Liver (tissue), 8 donors: ENCODE measurements at regions not wholly inside any gene's neighbourhood (a gene's known extent, or its start where the extent isn't known, plus 50 kb on each side); places are given as distances from the start of the nearest gene placed in this dataset.

ENCODE experiments used
- DNase-seq: peaks from one replicate; pipeline ENCODE4 v3.0.0-alpha.2; 2017; ENCODE audit warnings: low spot score
- H3K27ac ChIP-seq, 2 donors: one replicate each; pipeline ENCODE4 v1.7.0; 2013; ENCODE audit warnings: inconsistent platforms in 2 of 2, low read length in 2 of 2, control low read depth in 1 of 2, low read depth in 1 of 2, mild to moderate bottlenecking in 1 of 2
- H3K27me3 ChIP-seq, 4 donors: one replicate each; pipeline versions ENCODE4 v1.6.1 to v1.7.0; 2013; ENCODE audit warnings: low read length in 3 of 4, inconsistent platforms in 1 of 4, mild to moderate bottlenecking in 1 of 4, moderate library complexity in 1 of 4; ENCODE audit not compliant: control insufficient read depth in 4 of 4, insufficient read depth in 4 of 4
- H3K36me3 ChIP-seq, 4 donors: one replicate each; pipeline versions ENCODE4 v1.6.1 to v1.7.0; 2013; ENCODE audit warnings: low read length in 3 of 4, mild to moderate bottlenecking in 3 of 4, low read depth in 1 of 4, moderate library complexity in 1 of 4; ENCODE audit not compliant: control insufficient read depth in 4 of 4, insufficient read depth in 3 of 4
- H3K4me1 ChIP-seq, 4 donors: one replicate each; pipeline versions ENCODE4 v1.6.1 to v1.7.0; 2013; ENCODE audit warnings: low read length in 3 of 4, mild to moderate bottlenecking in 3 of 4, moderate library complexity in 1 of 4; ENCODE audit not compliant: control insufficient read depth in 4 of 4, insufficient read depth in 4 of 4
- H3K4me3 ChIP-seq, 3 donors: one replicate each; pipeline versions ENCODE4 v1.6.1 to v1.7.0; 2013; ENCODE audit warnings: low read length in 3 of 3, control low read depth in 1 of 3, low read depth in 1 of 3, mild to moderate bottlenecking in 1 of 3
- H3K9ac ChIP-seq, 2 donors: one replicate each; pipeline ENCODE4 v1.7.0; 2013; ENCODE audit warnings: low read length in 2 of 2, mild to moderate bottlenecking in 2 of 2, moderate library complexity in 2 of 2, control low read depth in 1 of 2, low read depth in 1 of 2
- H3K9me3 ChIP-seq, 4 donors: one replicate each; pipeline versions ENCODE4 v1.6.1 to v1.7.0; 2013; ENCODE audit warnings: low read length in 3 of 4; ENCODE audit not compliant: control insufficient read depth in 4 of 4
- EGR1 ChIP-seq, 2 donors: IDR thresholded peaks; 2 replicates each; pipeline ENCODE4 v1.6.1; 2016 to 2018; ENCODE audit warnings: antibody characterized with exemption in 2 of 2, low read depth in 2 of 2
- FOXA1 ChIP-seq: IDR thresholded peaks from 2 replicates; pipeline ENCODE4 v1.6.1; 2016; ENCODE audit warnings: antibody characterized with exemption
- FOXA2 ChIP-seq: IDR thresholded peaks from 2 replicates; pipeline ENCODE4 v1.6.1; 2016; ENCODE audit warnings: antibody characterized with exemption
- GABPA ChIP-seq, 2 donors: IDR thresholded peaks in 1 of 2; conservative IDR thresholded peaks in 1 of 2; 2 replicates each; pipeline ENCODE4 v1.6.1; 2016; ENCODE audit warnings: antibody characterized with exemption in 2 of 2, mild to moderate bottlenecking in 1 of 2, moderate library complexity in 1 of 2
- HNF4A ChIP-seq, 2 donors: conservative IDR thresholded peaks; 2 replicates each; pipeline ENCODE4 v1.6.1; 2016; ENCODE audit warnings: antibody characterized with exemption in 2 of 2, mild to moderate bottlenecking in 2 of 2
- HNF4G ChIP-seq: IDR thresholded peaks from 2 replicates; pipeline ENCODE4 v1.6.1; 2016; ENCODE audit warnings: antibody characterized with exemption
- JUND ChIP-seq, 2 donors: IDR thresholded peaks; 2 replicates each; pipeline ENCODE4 v1.6.1; 2016; ENCODE audit warnings: antibody characterized with exemption in 2 of 2
- NR2F2 ChIP-seq: IDR thresholded peaks from 2 replicates; pipeline ENCODE4 v1.6.1; 2016; ENCODE audit warnings: antibody characterized with exemption
- RAD21 ChIP-seq, 2 donors: IDR thresholded peaks; 2 replicates each; pipeline ENCODE4 v1.6.1; 2016; ENCODE audit warnings: antibody characterized with exemption in 2 of 2, mild to moderate bottlenecking in 2 of 2
- RXRA ChIP-seq, 2 donors: IDR thresholded peaks; 2 replicates each; pipeline ENCODE4 v1.6.1; 2017 to 2018; ENCODE audit warnings: antibody characterized with exemption in 2 of 2, mild to moderate bottlenecking in 1 of 2
- SP1 ChIP-seq: IDR thresholded peaks from 2 replicates; pipeline ENCODE4 v1.6.1; 2018; ENCODE audit warnings: antibody characterized with exemption, mild to moderate bottlenecking
- TAF1 ChIP-seq: conservative IDR thresholded peaks from 2 replicates; pipeline ENCODE4 v1.6.1; 2016; ENCODE audit warnings: antibody characterized with exemption, mild to moderate bottlenecking
- YY1 ChIP-seq: IDR thresholded peaks from 2 replicates; pipeline ENCODE4 v1.6.1; 2016; ENCODE audit warnings: antibody characterized with exemption, mild to moderate bottlenecking
- WGBS: extraction: QIAGEN DNeasy Blood & Tissue Kit; methylation state at CpG from one replicate; pipeline ENCODE4 v1.1.7; 2013; 5-methylcytosine and 5-hydroxymethylcytosine counted together
- TF ChIP-seq, protein P1 (sequence below): IDR thresholded peaks from 2 replicates; pipeline ENCODE4 v1.6.1; 2016; ENCODE audit warnings: antibody characterized with exemption
- TF ChIP-seq, protein P2 (sequence below): IDR thresholded peaks from 2 replicates; pipeline ENCODE4 v1.6.1; 2016; ENCODE audit warnings: antibody characterized with exemption
- TF ChIP-seq, protein P3 (sequence below): IDR thresholded peaks from 2 replicates; pipeline ENCODE4 v1.6.1; 2016; ENCODE audit warnings: antibody characterized with exemption
- TF ChIP-seq, protein P4 (sequence below): IDR thresholded peaks from 2 replicates; pipeline ENCODE4 v1.6.1; 2016; ENCODE audit warnings: antibody characterized with exemption, mild to moderate bottlenecking
- TF ChIP-seq, protein P5 (sequence below): fragments of 150-350 bp; IDR thresholded peaks from 2 replicates; pipeline ENCODE4 v1.5.1; 2017; ENCODE audit warnings: improper control_type of control experiment, low read depth, low read length; ENCODE audit not compliant: missing input control
- donor health status: healthy.
- donor health status: healthy.
- donor health status: healthy.
- donor health status: healthy.
- donor health status: healthy.

DNA sequence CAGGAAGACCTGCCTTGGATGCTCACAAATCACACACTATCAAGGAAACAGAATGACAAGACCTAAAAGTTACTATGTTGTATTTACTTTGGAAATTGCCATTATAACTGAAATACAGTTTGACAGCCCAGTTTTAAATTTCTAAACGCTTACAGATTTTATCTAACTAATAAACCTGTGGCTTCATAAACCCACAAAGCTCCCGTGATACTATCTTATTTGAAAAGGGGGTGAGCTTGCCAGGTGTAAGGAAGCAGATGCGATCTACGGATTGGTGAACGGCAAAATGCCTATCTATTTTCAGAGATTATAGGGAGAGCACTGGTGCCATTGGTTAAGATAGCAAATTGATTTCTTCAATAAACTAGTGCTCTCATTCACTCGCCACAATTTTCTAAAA lies 485.5 kb downstream of the BCAT1 start:
- H3K9ac ChIP-seq = no peak overlapping the region
- no peaks in the 10 kb centered on the region for H3K36me3 ChIP-seq
- WGBS = 85% methylated on average over 6 of the region's 6 CpGs
- peaks cover 0 to 1% (median 0%) of the 10 kb centered on the region in 4 donors for H3K4me1 ChIP-seq
- H3K9me3 ChIP-seq = no peaks in the 10 kb centered on the region
- H3K27me3 ChIP-seq = no peaks in the 10 kb centered on the region
- TF ChIP-seq TAF1 (no peak), NR2F2 (no peak), FOXA1 (no peak), EGR1 (IDR thresholded peaks at IDR 0.05; ENCODE audit: low read depth in 2 of 2) (no peak), SP1 (no peak), YY1 (no peak), HNF4A (conservative IDR thresholded peaks at IDR 0.05) (no peak), JUND (IDR thresholded peaks at IDR 0.05) (no peak), GABPA (IDR thresholded peaks at IDR 0.05 in 1 of 2, conservative IDR thresholded peaks at IDR 0.05 in 1 of 2) (no peak), RXRA (IDR thresholded peaks at IDR 0.05) (no peak), HNF4G (no peak), RAD21 (IDR thresholded peaks at IDR 0.05) (no peak)
- TF ChIP-seq, protein P1, sequence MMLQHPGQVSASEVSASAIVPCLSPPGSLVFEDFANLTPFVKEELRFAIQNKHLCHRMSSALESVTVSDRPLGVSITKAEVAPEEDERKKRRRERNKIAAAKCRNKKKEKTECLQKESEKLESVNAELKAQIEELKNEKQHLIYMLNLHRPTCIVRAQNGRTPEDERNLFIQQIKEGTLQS = no peak
- TF ChIP-seq, protein P2, sequence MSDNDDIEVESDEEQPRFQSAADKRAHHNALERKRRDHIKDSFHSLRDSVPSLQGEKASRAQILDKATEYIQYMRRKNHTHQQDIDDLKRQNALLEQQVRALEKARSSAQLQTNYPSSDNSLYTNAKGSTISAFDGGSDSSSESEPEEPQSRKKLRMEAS = no peak
- TF ChIP-seq, protein P3, sequence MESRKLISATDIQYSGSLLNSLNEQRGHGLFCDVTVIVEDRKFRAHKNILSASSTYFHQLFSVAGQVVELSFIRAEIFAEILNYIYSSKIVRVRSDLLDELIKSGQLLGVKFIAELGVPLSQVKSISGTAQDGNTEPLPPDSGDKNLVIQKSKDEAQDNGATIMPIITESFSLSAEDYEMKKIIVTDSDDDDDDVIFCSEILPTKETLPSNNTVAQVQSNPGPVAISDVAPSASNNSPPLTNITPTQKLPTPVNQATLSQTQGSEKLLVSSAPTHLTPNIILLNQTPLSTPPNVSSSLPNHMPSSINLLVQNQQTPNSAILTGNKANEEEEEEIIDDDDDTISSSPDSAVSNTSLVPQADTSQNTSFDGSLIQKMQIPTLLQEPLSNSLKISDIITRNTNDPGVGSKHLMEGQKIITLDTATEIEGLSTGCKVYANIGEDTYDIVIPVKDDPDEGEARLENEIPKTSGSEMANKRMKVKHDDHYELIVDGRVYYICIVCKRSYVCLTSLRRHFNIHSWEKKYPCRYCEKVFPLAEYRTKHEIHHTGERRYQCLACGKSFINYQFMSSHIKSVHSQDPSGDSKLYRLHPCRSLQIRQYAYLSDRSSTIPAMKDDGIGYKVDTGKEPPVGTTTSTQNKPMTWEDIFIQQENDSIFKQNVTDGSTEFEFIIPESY = no peak
- TF ChIP-seq, protein P4, sequence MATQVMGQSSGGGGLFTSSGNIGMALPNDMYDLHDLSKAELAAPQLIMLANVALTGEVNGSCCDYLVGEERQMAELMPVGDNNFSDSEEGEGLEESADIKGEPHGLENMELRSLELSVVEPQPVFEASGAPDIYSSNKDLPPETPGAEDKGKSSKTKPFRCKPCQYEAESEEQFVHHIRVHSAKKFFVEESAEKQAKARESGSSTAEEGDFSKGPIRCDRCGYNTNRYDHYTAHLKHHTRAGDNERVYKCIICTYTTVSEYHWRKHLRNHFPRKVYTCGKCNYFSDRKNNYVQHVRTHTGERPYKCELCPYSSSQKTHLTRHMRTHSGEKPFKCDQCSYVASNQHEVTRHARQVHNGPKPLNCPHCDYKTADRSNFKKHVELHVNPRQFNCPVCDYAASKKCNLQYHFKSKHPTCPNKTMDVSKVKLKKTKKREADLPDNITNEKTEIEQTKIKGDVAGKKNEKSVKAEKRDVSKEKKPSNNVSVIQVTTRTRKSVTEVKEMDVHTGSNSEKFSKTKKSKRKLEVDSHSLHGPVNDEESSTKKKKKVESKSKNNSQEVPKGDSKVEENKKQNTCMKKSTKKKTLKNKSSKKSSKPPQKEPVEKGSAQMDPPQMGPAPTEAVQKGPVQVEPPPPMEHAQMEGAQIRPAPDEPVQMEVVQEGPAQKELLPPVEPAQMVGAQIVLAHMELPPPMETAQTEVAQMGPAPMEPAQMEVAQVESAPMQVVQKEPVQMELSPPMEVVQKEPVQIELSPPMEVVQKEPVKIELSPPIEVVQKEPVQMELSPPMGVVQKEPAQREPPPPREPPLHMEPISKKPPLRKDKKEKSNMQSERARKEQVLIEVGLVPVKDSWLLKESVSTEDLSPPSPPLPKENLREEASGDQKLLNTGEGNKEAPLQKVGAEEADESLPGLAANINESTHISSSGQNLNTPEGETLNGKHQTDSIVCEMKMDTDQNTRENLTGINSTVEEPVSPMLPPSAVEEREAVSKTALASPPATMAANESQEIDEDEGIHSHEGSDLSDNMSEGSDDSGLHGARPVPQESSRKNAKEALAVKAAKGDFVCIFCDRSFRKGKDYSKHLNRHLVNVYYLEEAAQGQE = no peak
- TF ChIP-seq, protein P5, sequence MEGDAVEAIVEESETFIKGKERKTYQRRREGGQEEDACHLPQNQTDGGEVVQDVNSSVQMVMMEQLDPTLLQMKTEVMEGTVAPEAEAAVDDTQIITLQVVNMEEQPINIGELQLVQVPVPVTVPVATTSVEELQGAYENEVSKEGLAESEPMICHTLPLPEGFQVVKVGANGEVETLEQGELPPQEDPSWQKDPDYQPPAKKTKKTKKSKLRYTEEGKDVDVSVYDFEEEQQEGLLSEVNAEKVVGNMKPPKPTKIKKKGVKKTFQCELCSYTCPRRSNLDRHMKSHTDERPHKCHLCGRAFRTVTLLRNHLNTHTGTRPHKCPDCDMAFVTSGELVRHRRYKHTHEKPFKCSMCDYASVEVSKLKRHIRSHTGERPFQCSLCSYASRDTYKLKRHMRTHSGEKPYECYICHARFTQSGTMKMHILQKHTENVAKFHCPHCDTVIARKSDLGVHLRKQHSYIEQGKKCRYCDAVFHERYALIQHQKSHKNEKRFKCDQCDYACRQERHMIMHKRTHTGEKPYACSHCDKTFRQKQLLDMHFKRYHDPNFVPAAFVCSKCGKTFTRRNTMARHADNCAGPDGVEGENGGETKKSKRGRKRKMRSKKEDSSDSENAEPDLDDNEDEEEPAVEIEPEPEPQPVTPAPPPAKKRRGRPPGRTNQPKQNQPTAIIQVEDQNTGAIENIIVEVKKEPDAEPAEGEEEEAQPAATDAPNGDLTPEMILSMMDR = no peak
- H3K27ac ChIP-seq = no peak overlapping the region
- H3K4me3 ChIP-seq = no peak overlapping the region
- no peak for DNase-seq

DNA sequence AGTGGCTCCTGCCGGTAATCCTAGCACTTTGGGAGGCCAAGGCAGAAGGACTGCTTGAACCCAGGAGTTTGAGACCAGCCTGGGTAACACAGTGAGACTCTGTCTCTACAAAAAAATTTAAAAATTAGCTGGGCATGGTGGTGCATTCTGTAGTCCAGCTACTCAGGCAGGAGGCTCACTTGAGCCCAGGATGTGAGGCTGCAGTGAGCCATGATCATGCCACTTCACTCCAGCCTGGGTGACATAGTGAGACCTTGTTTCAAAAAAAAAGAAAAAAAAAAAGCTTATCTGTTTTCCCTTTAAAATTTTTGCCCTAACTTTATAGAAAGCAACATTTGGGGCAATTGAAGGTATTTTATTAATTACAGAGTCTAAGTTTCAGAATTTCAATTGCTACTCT lies 486.0 kb downstream of the BCAT1 start:
- Histone ChIP-seq H3K4me3 (no peak overlapping the region), H3K4me1 (peaks cover 0 to 1% (median 0%) of the 10 kb centered on the region in 4 donors), H3K9me3 (no peaks in the 10 kb centered on the region), H3K36me3 (no peaks in the 10 kb centered on the region), H3K27ac (no peak overlapping the region), H3K27me3 (no peaks in the 10 kb centered on the region), H3K9ac (no peak overlapping the region)
- no peak for TF ChIP-seq EGR1 (IDR thresholded peaks at IDR 0.05; ENCODE audit: low read depth in 2 of 2)
- no peak for TF ChIP-seq FOXA2
- TF ChIP-seq, protein P2 = no peak
- TF ChIP-seq, protein P5 = no peak
- no peak for TF ChIP-seq TAF1
- TF ChIP-seq, protein P1 = no peak
- TF ChIP-seq RXRA (IDR thresholded peaks at IDR 0.05) = no peak
- no peak for TF ChIP-seq NR2F2
- no peak for TF ChIP-seq HNF4A (conservative IDR thresholded peaks at IDR 0.05)
- WGBS = 93% methylated on average over 1 of the region's 1 CpG
- no peak for DNase-seq
